GM21619 (cell line): ENCODE measurements at regions not wholly inside any gene's neighbourhood (a gene's known extent, or its start where the extent isn't known, plus 50 kb on each side); places are given as distances from the start of the nearest gene placed in this dataset.

Source experiments
- ATAC-seq: cut with Tn5 transposase; IDR thresholded peaks from one replicate; pipeline ENCODE4 v1.9.1; 2021; ENCODE audit not compliant: unreplicated experiment

DNA sequence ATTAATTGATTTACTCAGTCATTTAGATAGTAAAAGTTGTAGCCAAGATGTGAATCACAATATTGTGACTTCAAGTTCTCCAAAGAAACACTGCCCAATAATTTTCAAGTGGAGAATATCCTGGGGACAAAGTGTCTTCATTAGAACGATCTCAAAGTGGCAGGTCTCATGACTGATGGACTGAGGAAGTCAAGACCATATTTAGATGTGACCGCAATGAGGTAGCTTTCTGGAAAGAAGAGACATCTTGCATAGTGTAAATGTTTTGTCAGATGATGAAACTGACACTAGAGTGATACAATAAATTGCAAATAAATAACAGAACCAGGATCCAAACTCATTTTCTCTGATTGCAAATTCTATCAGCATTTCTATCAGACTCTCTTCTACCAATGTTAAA lies 1476.9 kb downstream of the EFNB2 start:
- no peak for ATAC-seq

DNA sequence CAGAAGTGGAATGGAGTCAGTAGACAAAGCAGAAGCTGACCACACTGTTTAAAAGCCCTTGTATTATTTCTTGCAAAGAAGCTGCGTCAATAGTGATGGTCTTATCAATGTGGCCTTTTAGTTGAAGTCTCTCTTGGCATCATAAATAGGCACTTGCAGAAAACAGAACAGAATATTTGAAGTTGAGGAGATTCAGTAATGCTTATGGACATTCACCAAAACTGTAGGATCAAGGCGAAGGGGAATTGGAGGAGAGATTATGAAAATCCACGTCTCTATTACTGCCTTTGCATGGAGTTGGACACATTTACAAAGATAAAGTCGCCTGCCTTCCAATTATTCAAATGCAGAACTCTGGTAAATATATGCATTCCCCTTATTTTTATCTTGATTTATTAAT lies 1482.8 kb downstream of the EFNB2 start:
- ATAC-seq, result no peak

DNA sequence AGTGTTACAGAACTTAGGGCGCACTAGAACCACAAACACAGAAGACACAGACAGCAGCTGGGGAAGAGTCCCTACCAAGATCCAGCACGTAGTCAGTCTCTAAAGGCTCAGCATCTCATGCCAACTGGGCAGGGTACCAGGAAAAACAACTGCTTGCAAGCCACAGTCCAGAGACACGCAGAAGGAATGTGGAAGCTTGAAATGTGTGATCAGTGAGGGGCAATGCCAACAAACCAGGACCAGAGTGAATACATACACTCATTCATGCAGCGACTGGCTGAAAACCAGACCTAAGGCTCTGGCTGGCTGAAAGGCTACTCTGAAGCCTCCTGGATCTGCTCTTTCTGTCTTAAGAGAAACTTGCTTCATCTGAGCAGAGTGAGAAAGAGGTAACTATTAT lies 1484.8 kb downstream of the EFNB2 start:
- ATAC-seq, result no peak

DNA sequence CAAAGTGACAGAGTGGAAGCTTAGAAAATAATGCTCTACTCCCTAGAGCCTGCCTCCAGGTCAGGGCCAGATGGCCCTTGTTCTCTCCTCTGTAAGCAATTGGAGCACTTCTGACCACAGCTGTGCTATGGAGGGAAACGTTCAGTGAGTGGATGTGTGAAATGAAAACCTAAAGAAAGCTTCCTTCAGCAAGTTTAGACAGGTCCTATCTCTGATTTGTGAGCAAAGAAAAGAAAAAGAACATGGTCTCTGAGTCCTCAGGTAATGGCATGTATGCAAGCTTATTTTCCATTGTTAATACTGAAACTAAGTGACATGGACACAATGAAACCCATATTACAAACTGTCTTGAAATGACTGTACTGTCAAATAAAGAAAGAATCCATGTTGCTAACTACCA lies 1486.8 kb downstream of the EFNB2 start:
- peak; percentile 86 for ATAC-seq

DNA sequence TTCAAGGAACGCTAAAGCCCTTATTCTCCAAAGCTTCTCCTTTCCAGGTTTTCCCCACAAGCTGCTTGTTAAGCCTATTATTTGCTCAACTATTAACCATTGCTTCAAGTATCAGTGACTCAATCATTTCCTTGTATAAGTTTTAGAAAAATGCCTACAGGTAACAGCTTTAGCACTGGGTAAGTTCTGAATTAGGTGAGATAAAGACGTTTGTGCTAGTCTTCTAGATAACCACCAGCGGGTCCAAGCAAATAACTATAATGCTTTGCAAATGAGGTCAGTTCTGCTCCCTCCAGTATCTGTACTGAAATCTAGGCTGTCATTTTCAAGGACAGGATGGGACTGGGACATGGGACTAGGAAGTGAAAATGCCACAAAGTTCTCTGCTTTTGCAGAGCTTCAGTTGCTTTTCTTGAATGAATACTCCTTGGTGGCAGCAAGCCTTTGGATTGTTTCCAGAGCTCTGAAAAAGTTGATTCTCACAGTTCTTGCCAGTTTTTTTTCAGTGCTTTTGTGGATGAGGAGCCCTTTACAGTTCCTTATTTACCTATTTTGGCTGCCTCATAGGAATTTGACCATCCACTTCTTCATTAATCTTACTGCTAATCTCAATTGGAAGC lies 1487.7 kb downstream of the EFNB2 start:
- no peak for ATAC-seq

DNA sequence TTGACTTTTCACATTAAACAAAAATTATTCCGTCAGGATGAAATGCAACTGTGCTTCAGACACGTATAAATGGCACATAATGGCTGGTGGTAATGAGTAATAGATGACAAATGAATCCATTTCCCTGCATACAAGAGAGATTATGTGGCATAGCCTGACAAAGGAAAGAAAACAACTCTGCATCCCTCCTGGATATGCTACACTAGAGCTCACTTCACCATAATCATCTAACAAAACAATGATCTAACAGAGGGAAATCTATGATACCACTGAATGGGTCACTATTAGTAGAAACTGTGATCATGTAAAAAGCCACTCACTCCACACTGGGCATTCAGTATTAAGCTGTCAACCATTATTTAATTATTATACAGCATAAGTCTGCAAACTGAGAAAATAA lies 1498.4 kb downstream of the EFNB2 start:
- no peak for ATAC-seq

DNA sequence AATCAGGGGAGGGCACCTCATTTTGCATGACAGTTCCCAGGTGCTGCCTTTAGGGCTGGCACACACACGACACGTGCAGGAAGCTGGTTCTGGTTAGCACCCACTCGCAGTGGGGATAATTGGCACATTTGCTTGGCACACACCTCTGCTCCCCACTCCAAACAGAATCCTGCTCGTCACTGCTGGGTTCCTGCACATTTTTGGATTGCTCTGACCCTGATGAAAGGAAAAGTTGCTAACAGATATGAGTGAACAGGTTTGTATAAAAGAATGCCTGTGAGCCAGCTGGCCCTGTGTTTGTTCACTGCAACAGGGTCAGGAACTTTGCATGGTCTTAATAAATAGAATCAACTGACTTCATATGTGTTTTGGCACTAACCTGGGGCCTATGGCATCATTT lies 1500.4 kb downstream of the EFNB2 start:
- no peak for ATAC-seq

DNA sequence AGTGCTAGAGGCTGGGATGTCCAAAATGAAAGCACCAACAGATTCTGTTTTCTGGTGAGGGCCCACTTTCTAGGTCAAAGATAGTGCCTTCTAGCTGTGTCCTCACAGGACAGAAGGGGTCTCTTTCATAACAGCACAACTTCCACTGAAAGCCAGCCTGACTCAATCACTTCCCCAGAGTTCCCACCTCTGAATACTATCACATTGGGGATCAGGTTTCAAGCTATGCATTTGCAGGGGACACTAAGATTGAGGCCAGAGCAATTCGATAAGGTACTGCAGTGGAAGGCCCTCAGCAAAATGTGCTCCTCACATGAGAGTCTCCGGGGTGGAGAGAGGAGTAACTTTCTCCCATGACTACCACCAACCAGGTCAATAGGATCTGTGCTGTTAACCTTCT lies 1501.5 kb downstream of the EFNB2 start:
- ATAC-seq, result no peak

DNA sequence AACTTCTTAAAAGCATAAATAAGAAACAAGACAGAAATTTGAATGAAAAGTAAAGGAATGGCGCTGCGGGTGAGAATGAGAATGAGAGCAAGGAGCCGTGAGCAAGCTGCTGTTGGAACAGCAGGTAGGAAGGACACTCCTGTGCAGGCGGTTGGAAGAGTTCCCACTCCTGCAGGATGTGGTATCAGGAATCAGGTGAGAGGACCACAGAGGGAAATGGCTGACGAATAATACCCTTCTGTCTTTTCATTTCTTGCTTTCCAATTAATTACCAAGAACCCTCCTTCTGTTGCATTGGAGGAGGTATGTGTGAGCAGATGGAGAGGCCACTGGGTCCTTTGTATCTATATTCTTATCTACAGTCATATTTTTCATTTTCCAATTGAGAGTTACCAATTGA lies 1504.2 kb downstream of the EFNB2 start:
- ATAC-seq, result no peak

DNA sequence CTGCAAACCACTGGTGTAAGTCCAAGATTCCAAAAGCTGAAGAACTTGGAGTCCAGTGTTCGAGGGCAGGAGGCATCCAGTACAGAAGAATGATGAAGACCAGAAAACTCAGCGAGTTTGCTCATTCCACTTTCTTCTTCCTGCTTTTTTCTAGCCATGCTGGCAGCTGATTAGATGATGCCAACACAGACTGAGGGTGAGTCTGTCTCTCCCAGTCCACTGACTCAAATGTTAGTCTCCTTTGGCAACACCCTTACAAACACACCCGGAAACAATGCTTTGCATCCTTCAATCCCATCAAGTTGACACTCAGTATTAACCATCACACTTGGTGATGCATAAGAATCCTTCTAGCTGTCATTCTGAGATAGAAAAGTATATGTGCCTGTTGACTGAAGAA lies 1504.6 kb downstream of the EFNB2 start:
- no peak for ATAC-seq

DNA sequence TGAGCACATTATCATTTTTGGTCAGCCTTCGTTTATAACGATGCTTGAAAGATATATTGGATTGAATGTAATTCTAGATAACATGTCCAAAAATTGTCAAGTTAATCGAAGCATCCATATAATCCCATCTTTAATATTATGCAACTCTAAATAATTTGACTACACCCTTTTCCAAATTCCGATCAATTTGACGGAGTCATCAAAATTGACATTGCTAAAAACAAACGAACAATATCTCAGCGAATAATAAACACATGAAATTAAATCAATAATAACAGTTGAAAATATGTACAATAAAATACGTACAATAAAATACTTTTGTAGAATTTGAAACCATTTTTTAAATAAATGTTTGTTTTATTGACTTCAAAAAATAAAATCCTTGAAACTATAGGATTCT lies 1516.4 kb downstream of the EFNB2 start:
- ATAC-seq, result no peak

DNA sequence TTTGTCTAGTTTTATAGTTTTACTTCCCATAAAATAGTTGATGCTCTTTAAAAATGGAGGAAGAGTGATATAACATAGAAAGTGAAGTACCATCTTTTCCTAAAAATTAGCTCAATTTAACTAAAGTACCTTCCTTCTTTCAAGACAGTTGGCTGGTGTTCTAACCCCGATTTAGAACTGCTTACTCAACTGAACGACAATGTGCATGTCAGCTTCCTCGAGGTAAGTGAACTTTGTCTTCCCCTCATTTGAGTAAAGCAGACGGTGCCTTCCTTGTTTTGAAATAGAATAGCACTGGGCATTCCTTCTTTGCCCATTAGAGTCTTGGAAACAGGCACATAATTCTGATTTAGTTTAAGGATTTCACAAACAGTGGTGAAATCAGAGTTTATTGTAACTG lies 1519.2 kb downstream of the EFNB2 start:
- ATAC-seq, result no peak

DNA sequence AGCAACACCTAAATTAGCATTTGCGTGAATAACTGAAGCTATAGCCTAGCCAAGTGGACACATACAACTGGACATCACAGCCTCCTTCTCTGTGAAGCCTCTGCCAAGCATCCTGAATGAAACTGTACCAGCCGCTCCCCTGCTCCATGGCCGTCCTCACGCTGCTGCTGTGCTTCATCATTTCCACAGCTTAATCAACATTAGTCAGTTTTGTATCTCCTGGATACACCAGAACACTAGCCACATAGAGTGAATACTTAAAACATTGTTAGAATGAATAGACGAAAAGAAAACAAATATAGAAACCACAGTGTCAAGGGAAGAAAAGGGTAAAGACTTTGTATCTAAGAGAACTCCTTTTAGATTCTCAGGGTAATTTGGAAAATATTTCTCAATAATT lies 1526.9 kb downstream of the EFNB2 start:
- ATAC-seq, result no peak

DNA sequence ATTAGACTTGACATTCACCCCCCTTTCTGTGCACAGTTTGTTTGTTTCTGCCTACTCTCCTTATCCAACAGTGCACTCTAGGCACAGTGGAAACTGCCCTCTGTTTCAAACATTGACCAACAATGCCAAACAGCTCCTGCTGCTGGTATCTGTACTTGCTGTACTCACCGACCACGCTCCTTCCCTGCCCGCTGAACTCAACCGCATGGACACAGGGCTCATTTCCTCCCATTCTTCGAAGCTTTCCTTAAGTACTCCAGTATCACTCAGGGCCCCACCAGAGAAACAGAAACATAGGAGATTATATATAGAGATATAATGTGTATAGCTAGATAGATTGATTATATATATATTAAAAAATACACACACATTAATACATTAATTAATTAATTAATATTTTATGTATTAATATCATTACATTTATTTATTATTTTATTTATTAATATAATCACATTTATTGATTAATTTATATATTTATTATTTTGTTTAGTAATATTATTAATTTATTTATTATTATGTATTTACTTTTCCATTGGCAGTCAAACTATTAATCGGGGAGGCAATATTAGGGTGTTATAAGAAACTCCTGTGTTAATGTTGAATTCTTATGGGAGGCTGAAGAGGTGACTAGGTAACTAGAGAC lies 1528.2 kb downstream of the EFNB2 start:
- no peak for ATAC-seq

DNA sequence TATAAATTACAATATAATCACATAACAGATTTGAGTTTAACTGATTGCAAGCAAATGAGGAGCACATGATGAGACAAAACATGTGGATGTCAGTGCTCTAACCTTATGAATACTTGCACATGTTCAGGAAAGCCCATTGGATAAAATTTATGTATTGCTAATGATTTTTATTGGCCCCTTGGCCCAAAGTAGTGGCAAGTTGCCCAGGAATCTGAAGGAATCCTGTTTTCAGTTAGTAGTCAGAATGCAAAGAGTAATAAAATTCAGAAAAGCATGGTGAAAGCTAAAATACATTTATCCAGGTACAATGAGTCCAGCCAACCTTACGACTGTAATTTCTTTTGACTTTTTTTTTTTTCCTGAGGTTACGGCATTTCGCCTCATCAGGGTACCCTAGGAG lies 1539.4 kb downstream of the EFNB2 start:
- ATAC-seq, result no peak

DNA sequence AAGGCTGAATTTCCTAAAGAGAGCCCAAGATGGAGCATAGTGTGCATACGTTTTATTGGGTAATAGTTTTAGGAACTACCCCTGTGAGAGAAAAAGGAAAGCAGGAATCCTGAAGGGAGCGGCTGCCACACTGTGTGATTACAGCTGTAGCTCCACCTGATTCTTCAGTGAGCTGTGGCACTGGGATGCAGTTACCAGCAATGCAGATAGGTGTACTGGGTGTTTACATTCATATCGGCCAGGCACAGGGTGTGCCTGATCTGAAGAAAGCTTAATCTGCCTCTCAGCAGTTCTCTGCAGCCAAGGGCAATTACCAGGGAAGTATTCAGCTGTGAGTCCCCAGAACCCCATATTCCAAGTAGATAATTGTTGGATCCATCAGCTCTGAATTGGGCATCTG lies 1541.8 kb downstream of the EFNB2 start:
- ATAC-seq, result no peak

DNA sequence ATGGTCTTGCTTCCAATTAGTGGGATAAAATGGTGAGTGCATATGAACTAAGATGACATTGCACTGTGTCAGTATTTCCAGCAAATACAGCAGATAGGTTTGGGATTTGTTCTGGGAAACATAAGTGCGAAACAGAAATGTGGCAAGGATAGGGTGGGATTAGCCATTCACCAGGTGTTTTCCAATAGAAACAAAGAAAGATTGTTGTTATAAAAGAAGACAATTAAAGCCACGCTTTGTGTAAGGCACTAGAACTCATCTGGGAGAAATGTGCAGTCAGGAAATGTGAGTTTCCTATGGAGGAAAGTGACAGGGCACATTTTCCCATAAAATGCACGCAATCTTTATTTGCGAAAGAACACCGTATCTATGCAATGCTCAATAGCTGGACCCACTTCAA lies 1547.8 kb downstream of the EFNB2 start:
- no peak for ATAC-seq

DNA sequence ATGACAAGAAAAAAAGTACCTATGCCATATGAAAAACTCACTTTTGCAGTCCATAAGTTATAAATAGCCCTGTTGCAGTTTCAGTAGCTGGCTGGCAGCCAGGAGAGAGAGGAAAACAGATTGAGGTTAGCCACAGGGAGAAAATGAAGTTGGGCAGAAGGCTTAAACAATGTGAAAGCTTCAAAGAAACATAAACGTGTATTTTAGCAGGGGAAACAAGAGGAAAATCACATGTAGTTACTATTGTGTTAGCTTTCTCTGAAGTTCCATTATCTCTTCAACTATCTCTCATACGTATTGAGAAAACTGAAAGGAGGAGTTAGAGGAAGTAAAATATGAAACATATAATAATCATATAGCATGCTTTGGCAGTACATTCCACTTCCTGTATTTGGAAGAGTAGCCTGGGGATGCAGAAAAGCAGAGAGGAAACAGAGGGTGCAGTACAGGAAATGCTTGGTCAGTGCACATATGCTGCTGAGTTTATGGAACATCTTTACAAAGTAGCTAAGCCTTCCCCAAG lies 1551.1 kb downstream of the EFNB2 start:
- ATAC-seq, result peak; percentile 86

DNA sequence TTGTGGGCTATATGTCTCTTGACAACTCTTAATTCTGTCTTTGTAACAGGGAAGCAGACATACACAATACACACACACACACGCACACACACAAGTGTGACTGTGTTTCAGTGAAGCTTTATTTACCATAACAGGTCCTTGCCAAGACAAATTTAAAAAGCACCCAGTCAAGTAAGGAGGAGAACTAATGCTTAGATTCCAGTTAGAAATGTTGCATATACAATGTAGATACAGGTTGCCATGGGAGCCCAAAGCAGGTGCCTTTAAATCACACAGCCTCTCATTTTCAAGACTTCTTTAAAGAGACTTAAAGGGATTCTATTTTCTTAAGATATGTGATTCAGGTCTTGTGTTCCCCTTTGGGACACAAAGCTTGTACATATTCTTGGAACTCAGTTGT lies 1551.9 kb downstream of the EFNB2 start:
- no peak for ATAC-seq

DNA sequence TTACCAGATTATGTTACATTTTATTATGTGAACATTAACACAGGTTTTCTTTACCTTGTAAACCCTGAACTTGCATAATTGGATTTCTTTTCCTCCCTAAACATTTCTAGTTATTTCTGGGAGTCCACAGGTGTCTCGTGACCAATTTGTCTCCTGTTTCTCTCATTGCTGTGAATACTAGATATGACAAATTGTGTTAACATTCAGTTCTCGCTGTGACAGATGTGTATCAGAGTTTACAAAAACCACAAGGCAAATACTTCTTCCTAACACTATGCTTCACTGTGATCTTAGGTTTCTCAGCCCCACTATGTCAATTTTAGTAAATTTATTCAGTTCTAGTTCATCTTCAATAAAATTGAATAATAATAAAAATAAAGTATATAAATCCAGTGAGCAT lies 1554.9 kb downstream of the EFNB2 start:
- ATAC-seq, result no peak

DNA sequence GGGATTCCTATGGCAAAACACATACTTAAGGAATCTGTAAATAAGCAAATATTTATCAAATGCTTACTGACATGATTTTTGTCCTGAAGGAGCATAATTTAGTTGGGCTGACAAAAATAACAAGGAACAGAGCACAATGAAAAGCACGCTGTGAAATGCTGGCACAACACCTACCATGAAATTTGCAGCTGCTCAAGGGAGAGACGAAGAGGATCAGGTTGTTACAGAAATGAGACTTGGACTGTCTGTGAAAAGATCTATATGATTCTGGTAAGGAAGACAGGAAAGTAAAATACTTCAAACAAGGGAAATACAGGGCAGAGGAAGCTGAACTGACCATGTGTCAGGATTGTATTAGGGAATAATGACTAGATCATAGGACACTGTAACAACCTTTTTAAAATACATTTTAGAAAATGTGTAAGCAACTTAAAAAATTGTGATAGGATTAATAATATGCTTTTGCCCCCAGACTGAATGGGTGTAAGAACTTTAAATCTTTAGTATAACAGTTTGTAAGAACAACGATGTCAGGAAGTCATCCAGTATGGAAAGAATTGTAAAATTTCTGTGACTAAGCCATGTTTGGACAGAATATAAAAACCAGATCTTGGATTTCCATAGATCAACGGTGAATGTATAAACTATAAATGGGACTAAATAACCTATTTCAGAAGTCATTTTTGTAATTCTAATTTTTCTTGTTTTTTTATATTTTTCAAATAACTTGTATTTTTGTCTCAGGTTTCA lies 1556.0 kb downstream of the EFNB2 start:
- ATAC-seq, result no peak

DNA sequence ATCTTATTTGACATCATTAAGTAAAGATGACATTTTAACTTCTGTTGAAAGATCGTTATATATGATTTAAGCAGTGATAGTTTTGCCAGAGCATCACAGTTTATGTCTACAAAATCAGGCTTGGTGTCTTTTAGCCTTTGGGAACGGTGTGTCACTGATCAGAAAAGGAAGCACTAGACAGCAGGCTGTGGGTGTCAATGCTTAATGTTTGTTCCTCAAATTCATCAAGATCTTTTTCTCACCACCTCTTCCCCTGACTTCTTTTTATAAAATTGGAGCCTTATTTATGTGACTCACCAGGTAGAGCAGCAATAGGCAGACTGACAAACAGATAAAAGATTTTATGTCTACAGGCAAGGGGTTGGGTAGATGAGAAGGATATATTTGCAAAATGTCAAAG lies 1558.5 kb downstream of the EFNB2 start:
- ATAC-seq, result no peak
